GM21737 (cell line): ENCODE measurements at regions not wholly inside any gene's neighbourhood (a gene's known extent, or its start where the extent isn't known, plus 50 kb on each side); places are given as distances from the start of the nearest gene placed in this dataset.
"Not testable (repeated sequence)": the region's sequence is repeated elsewhere in the genome, so short reads cannot be mapped to it uniquely, and the experiment has no call there.

Source experiments
- ATAC-seq: cut with Tn5 transposase; IDR thresholded peaks from one replicate; pipeline ENCODE4 v1.9.1; 2021; ENCODE audit warnings: mild to moderate bottlenecking, moderate library complexity; ENCODE audit not compliant: unreplicated experiment

DNA sequence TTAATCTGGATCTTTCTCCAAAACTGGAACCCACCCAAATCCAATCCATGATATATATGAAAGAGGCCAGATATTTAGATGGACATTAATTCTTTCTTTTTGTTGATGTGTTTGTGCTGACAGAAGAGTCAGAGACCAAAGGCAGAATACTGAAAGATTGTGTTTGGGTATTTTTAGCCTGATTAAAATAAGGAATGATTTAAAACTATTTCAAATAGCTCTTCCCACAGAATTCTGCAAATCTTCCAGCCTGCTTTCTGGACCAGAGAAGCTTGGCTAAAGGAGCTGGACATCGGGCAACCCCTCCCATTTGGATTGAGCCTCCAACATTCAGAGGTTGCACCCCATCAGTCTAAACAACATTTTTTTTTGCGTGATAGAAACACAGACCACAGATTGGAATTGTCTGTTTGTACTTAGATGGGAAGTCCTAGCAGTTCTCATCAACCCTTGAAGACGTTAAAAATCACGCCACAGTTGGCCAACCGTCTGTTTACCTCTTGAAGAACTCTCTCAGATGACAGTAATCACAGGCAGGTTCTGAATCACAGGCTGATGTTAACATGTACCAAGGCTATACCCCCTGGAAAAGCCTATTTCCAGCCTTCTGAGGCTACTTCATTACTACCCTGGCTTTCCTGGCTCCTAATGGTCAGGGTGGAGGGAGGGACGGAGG is 155.2 kb upstream of the NRP1 start:
- no peak for ATAC-seq

DNA sequence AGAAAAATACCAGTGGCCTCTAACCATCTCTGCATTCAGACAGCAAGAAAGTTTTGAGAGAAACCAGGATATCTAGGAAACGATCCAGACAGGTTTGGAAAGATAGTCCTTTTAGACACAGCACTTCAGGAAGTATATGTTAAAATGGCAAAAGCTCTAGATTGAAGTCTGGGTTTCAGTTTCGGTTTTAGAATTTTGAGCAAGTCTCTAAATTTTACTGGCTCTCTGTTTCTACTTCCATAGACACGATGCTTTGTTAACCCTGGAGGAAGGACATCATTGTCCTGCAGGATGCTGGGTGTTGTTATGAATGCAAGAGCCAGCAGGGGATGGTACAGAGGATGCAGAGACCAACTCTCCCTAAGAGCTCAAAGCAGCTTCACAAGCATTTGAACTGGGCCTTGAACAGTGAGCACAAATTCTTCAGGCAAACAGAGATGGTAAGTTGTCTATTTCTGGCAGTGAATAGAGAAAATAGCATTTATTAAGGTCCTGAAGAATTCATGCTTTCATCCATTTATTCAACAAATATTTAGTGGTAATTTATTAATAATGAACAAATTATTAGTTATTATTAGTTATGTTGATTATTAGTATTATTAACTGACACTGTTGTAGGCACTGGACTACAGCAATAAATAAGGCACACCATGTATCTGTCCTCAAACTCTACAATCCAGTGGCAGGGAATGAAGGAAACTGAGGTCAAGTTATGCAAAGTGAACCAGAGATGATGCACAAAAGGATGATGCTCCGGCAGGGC is 152.7 kb upstream of the NRP1 start:
- no peak for ATAC-seq

DNA sequence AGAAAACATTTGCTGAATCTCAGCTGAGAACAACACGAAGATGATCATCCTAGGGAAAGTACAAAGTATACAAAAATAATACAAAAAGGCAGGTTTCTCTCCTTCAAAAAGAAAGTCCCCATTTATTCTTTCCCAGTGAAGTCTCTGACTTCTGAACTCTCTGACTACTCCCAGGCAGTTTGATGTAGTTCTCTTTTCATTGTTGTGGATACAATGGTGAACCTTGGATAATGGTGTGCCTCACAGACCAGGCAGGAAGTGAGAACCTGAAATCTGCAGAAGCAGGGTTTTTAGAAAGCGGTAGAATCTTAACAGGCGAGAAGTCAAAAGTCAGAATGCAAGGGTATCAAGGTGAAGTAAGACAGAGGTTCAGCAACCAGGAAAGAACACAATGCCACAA is 150.8 kb upstream of the NRP1 start:
- no peak for ATAC-seq

DNA sequence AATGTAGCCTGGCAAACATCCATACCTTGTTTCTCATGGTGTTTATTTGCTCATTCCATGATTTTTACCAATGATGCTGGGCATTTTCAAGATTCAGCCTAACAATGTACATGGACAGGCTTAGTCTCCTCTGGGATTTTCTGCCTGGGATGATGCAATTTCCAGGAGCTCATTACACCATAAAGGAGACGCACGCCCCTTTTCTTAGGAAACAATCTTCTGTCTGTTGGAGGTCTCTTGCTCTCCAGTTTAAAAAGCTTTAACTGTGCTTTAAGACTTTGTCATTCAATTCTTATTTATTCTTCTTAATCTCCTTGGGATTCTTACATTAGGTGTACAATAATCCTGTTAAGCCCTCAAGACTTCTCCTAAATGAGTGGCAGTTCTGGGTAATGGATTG is 150.3 kb upstream of the NRP1 start:
- no peak for ATAC-seq

DNA sequence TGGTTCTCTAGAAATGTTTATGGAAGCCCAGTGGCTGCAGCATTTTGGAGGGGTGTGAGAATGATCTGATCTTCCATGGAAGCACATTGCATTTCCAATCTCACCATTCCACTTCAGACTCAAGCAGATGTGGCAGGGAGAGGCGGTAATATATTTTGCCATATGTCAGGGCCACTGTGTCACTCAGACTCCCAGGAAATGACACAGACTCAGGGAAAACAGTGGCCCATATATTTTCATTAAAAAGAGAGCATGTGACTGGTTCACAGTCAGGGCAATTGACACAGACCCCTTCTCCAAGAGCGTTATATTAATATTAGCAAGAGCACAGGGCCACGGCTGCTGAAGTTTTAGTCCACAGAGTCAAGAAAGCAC is 149.3 kb upstream of the NRP1 start:
- no peak for ATAC-seq

DNA sequence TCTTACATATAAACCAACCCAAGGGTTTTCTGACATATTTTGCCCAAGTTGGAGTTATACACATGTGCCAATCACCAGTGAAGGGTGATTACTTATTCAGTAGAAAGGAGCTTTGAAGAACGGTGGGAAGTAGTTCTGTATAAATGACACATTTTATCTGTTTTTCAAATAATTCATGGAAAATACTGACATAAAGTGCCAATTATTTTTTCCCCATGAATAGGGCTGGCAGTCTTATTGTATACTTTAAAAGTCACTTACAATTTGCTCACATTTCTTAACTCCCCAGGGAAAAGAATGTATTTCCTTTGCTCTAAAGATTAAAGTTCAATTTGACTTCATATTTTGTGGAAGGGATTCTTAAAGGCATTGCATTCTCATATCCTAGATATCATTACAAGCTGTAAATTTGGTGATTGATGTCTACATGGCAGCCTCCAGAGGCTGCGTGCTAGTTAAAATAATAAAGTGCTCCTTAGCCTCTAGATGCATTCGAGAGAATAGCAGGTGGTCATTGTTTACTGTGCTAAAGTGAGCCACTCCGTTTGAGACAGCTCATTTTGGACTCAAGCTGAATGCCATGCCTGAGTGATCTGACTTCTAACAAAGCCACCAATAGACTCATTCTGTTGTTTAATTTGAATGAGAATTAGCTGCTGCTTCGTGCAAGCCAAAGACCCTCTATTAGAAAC is 148.8 kb upstream of the NRP1 start:
- ATAC-seq = no peak

DNA sequence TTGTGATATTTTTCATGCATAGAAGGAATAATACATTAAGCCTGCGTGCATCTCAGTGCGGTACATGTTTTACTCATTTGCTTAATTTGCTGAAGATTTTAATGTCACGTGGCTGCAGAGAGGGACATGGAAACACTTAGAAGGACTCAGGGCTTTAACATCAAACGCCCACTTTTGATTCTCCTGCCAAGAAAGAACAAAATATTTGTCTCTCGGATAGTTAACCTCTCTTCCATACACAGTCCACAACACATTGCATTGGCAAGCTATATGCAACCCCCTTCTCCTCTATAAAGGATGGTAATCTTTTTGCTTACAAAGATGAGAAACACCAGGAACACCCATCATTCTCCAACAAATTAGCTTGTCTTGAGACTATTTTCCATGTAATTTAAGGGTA is 148.0 kb upstream of the NRP1 start:
- ATAC-seq = no peak

DNA sequence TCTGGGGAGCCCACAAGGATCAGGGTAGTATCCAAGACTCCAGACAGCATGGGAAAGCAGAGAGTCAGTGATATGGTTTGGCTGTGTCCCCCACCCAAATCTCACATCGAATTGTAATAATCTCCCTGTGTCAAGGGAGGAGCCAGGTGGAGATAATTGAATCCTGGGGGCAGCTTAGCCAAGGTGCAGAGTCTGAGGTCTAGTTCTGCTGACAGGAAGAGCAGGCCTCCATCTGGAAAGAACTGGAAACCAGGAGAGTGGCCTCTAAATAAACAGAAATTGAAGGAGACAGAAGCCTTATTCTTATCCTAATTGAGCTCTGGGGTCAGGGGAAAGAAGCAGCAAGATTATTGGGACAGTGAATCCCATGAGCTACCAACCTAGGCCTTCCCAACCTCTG is 146.7 kb upstream of the NRP1 start:
- ATAC-seq = no peak

DNA sequence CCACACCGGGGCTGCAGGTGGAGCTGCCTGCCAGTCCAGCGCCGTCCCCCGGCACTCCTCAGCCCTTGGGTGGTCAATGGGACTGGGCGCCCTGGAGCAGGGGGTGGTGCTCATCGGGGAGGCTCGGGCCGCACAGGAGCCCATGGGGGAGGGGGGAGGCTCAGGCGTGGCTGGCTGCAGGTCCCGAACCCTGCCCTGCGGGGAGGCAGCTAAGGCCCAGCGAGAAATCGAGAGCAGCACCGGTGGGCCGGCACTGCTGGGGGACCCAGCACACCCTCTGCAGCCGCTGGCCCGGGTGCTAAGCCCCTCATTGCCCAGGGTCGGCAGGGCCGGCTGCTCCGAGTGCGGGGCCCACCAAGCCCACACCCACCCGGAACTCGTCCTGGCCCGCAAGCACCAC is 145.9 kb upstream of the NRP1 start:
- not testable (repeated sequence) for ATAC-seq

DNA sequence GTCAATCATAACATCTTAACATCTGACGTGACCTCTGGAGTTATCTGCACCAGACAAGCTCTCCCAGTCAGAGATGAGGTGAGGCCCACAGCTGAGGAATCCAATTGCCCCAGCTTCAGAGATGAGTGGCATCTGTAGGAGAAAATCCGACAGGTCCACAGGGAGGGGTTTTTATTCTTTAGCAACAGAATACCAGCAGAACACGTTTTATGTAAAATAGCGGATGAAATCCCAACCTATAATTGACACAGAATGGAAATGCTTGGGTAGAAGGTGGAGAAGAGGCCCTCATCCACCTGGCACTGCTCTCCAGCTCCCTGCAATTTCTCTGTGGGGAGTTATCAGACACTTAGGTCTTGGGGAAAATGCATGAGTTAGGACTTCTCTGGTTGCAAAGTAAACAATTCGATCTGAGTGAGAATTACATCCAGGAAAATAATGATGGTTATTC is 144.2 kb upstream of the NRP1 start:
- no peak for ATAC-seq

DNA sequence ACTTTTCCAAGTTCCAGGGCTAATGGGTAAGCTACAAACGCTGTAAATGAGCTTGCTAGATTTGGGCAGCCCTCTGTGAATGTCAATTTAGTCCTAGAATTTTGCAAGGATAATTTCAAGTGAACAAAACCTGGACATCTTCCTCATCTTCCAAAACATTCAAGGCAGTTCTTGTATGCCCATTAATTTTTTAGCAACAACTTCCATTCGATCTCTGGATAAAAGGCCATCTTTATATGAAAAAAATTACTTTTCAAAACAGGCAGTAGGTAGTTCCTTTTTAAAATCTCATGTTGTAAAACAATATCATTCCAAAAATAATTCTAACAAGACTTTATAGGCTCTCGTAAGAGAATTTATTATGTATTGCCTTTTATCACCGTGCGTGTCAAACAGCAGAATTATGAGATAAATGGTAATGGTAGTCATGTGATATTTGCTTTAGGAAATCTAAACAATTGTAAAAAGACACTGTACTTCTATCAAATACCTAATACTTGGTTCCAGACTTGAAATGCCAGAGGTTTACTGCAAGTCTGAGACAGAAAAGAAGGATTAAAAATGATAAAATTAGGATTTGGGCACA is 143.7 kb upstream of the NRP1 start:
- ATAC-seq = no peak

DNA sequence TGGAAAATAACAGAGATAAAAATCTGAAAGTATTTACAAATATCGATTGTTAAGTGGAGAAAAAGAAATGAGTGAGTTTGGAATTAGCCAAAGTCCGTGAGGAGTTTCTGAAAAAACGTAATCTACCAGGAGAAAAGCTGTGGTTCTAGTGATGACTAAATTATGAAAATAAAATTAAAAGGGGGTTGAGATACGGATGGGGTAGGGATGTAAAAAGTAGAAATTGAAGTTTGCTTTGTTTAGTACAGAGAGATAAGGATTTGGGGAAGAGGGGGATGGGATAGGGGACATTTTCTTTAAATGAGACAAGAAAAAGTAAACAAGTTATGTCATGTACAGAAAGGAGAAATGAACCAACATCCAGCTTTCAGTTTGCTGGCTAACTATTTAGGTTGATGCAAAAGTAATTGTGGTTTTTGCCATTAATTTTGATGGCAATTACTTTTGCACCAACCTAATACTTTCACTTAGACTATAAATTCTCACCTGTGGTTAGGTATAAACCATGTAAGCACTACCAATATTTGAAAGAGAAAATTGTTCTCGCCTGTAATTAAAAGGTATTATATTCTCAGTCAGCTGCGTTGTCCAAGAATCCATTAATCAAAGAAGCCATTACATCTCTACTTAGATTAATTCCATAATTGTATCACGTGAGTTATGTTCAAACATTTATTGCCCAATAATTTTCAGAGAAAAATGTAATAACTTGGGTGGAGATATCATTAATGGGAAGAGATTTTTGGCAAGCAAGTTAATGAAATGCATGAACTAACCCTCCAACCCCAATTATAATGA is 143.0 kb upstream of the NRP1 start:
- no peak for ATAC-seq

DNA sequence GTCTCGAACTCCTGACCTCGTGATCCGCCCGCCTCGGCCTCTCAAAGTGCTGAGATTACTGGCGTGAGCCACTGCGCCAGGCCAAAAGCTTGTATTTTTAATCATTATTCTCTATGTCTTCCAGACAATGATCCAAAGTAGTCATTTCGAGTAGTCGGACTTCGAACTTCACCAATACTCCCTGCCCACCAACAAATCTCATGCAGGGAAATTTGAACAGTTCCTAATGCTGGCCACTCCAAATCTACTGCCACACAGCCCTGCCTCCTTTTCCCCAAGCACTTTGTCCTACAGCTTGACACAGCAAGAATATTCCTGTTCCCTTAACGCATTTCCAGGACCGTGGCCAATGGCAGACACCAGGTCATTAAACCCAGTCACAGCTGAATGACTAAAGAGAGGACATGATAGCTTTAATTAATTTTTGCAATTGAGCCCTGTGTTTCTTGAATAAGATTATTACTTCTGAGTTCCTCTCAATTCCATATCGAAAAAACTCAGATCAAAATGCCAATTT is 142.3 kb upstream of the NRP1 start:
- no peak for ATAC-seq

DNA sequence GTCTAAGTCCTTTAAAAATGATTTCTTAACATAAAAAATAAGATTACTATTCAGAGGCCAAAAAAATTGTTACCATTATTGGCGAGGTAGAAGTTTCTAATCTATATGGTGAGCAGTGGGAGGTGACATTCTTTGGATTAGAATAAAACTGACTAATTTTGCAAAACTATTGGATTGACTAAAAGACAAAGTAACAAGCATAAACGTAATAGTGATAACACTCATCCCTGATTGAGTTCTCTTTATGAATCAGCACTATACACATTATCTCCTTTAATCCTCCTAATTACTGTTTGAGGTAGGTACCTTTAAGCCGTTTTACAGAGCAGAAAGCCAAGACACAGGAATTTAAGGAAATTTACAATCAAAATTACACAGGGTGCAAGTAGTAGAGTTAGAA is 139.2 kb upstream of the NRP1 start:
- ATAC-seq = no peak

DNA sequence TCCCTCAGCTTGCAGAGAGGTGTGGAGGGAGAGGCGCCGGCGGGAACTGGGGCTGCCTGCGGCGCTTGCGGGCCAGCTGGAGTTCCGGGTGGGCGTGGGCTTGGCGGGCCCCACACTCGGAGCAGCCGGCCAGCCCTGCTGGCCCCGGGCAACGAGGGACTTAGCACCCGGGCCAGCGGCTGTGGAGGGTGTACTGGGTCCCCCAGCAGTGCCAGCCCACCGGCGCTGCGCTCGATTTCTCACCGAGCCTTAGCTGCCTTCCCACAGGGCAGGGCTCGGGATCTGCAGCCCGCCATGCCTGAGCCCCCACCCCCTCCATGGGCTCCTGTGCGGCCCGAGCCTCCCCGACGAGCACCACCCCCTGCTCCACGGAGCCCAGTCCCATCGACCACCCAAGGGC is 133.5 kb upstream of the NRP1 start:
- not testable (repeated sequence) for ATAC-seq

DNA sequence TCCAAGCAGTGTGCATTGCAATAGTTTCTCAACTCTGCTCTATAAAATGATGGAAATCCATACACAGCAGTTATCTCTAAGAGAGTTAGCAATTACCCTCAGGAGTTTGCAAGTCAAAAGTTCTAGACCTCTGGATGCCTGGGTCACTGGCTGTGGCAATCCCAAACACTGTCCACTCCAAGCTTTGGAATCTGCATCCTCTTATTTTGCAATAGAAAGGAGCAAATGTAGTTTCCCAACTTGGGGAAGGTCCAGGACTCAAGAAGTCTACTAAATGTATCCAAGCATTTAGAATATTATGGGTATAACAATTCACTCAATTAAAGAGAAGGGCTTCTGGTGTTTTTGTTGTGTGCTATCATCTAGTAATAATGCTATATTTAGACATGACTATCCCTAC is 131.3 kb upstream of the NRP1 start:
- ATAC-seq = no peak

DNA sequence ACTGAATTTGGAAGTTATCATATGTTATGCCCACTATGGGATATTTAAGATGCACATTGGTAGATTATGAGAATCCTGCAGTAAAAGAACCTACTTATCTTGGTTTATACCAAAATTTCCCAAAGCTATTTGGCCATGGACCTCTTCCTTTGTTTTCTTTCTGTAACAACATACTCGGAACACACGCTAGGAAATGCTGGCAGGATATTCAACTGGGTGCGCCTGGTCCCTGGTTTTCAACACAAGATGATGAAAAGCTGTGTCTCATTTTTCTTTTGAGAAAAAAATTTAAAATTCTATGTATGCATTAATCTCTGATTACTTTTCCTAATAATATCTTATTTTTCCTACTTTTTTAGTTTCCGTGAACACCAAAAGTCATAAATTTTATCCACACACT is 128.5 kb upstream of the NRP1 start:
- no peak for ATAC-seq

DNA sequence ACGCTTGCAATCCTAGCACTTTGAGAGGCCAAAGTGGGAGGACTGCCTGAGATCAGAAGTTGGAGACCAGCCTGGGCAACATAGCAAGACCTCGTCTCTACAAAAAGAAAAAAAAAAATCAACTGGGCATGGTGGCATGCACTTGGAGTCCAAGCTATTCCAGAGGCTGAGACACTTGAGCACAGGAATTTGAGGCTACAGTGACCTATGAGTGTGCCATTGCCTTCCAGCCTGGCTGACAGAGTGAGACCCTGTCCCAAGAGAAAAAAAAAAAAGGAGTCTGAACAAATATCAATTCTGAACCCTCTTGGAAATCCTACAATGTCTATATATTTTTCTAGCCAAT is 126.8 kb upstream of the NRP1 start:
- no peak for ATAC-seq

DNA sequence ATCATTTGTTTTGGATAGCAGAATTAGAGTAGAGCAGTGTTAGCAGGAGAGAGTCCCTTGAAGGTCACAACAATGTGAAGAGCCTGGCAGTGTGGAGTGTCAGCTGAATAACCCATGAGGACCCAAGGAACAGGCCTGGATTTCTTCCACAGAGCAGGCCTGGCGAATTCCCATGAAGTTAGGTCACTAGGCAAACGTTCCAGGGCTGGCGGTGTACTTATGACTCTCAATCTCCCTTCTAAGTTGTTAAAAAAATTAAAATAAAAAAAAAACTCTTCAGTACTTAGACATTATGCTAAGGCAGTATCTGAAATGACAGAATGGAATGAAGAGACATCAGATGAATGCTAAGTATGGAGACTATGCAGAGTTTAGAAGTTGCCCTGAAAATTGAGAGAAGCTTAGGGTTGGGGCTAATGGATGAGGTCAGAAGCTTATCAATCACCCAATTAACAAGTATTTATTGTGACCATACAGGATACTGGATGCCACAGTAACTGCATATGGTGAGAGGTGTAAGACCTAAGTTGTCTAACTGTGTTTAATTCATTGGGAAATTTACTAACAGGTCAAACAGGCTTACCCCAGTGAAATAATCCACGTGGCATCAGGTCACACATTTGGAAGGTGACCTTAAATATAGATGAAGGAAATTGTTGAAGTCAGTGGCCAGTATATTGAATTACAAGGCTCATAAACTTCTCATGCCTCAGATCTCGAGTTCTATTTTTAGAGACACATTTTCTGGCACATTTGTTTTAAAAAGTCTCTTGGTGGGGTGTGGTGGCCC is 126.2 kb upstream of the NRP1 start:
- no peak for ATAC-seq

DNA sequence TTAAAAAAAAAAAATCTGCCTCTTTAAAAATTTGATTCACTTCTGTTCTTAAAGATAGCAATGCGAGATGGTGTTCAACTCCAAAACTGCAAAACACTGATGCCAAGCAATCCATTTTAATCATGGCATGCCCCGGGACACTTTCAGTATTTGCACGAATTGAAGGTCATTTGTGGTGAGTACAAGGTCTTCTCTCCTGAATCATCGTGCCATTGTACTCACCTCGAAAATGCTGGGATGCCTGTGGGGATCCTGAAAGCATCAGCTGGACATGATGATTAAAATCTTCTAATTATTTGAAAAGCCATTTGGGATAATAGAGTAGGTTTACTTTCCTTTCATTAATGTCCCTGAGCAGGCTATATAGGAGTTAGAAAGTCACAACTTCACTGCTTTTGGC is 125.1 kb upstream of the NRP1 start:
- ATAC-seq = no peak
